CD4-positive, alpha-beta T cell (primary cell): ENCODE measurements at regions not wholly inside any gene's neighbourhood (a gene's known extent, or its start where the extent isn't known, plus 50 kb on each side); places are given as distances from the start of the nearest gene placed in this dataset.

ENCODE experiments used
- ATAC-seq: fragments of 200-7000 bp; cut with Tn5 transposase; one replicate; pipeline ENCODE4 v1.10.0; 2022; ENCODE audit warnings: mild to moderate bottlenecking; ENCODE audit not compliant: poor library complexity
- CTCF ChIA-PET: fragments of 350-600 bp; sonication (Branson Sonifier 250); formaldehyde crosslinking; loops from one replicate; lab custom pipeline; 2021; ENCODE audit warnings: antibody characterized with exemption, inconsistent platforms; lab: Charles Lee
- POLR2A ChIA-PET: fragments of 350-600 bp; sonication (Branson Sonifier 250); formaldehyde crosslinking; loops from one replicate; lab custom pipeline; 2021; ENCODE audit warnings: antibody characterized with exemption, inconsistent platforms; lab: Charles Lee
- DNase-seq, 14 experiments: peaks; one replicate each; pipeline ENCODE4 v3.0.0-alpha.2; 2013 to 2020; ENCODE audit warnings: mixed read lengths in 2 of 14
- H3K27ac ChIP-seq, 2 donors: one replicate each; pipeline versions ENCODE4 v1.5.1 to v1.7.0; 2013; ENCODE audit warnings: low read length in 2 of 2, low read depth in 1 of 2, mild to moderate bottlenecking in 1 of 2
- H3K27me3 ChIP-seq, 2 experiments: 1 replicate in 1 of 2; 2 replicates in 1 of 2; pipeline versions ENCODE4 v1.6.1 to v1.7.0; 2013; ENCODE audit warnings: low read length in 2 of 2, control low read depth in 1 of 2, mild to moderate bottlenecking in 1 of 2, moderate library complexity in 1 of 2; ENCODE audit not compliant: insufficient read depth in 2 of 2, control insufficient read depth in 1 of 2
- H3K36me3 ChIP-seq: one replicate; pipeline ENCODE4 v1.6.1; 2013; ENCODE audit warnings: low read length, control low read depth; ENCODE audit not compliant: insufficient read depth
- H3K4me1 ChIP-seq: one replicate; pipeline ENCODE4 v1.6.1; 2013; ENCODE audit warnings: low read length, control low read depth; ENCODE audit not compliant: insufficient read depth
- H3K4me3 ChIP-seq: one replicate; pipeline ENCODE4 v1.5.1; 2013; ENCODE audit warnings: mild to moderate bottlenecking, low read length, moderate library complexity
- H3K9me3 ChIP-seq, 2 experiments: 1 replicate in 1 of 2; 2 replicates in 1 of 2; pipeline versions ENCODE4 v1.6.1 to v1.7.0; 2013; ENCODE audit warnings: low read length in 2 of 2, mild to moderate bottlenecking in 2 of 2, control low read depth in 1 of 2, moderate library complexity in 1 of 2; ENCODE audit not compliant: control insufficient read depth in 1 of 2, insufficient read depth in 1 of 2
- H3K27ac Mint-ChIP-seq: one replicate; pipeline ENCODE4 v1.8.0; 2020; ENCODE audit warnings: mixed read lengths
- H3K27me3 Mint-ChIP-seq: one replicate; pipeline ENCODE4 v1.8.0; 2021; ENCODE audit warnings: mixed read lengths
- H3K36me3 Mint-ChIP-seq: one replicate; pipeline ENCODE4 v1.8.0; 2021; ENCODE audit warnings: low read depth, mixed read lengths
- H3K4me1 Mint-ChIP-seq: one replicate; pipeline ENCODE4 v1.8.0; 2021; ENCODE audit warnings: low read depth, mixed read lengths
- H3K4me3 Mint-ChIP-seq: one replicate; pipeline ENCODE4 v1.8.0; 2020; ENCODE audit warnings: mild to moderate bottlenecking, mixed read lengths
- H3K9me3 Mint-ChIP-seq: one replicate; pipeline ENCODE4 v1.8.0; 2020; ENCODE audit warnings: mixed read lengths
- intact Hi-C, 2 experiments: fragments of 100-400 bp; cut with DNase I in 1 of 2; cut with micrococcal nuclease in 1 of 2; formaldehyde crosslinking; loops; one replicate each; pipeline versions ENCODE4 v1.15.1 to v1.9.0; 2023 to 2025; cut with DNase I, micrococcal nuclease
- TF ChIP-seq, protein P1 (sequence below): fragments of 200-600 bp; IDR thresholded peaks from one replicate; pipeline ENCODE4 v1.8.0; 2022; ENCODE audit warnings: antibody characterized with exemption, mild to moderate bottlenecking

DNA sequence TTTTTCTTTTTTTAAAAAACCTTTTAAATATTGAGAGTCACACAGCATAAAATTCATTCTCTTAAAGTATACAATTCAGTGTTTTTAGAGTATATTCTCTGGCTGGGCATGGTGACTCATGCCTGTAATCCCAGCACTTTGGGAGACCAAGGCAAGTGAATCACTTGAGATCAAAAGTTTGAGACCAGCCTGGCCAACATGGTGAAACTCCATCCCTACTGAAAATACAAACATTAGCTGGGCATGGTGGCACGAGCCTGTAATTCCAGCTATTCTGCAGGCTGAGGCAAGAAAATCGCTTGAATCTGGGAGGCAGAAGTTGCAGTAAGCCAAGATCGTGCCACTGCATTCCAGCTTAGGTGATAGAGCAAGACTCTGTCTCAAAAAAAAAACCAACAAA, 68.4 kb upstream of the BCAT1 start:
- intact Hi-C loops: no loop called here
- no peak overlapping the region for H3K4me3 Mint-ChIP-seq
- no peak for DNase-seq
- H3K27me3 Mint-ChIP-seq: no peaks in the 10 kb centered on the region
- Histone ChIP-seq H3K27me3 (peaks cover 0 to 2% of the 10 kb centered on the region in 2 experiments), H3K27ac (no peak overlapping the region), H3K9me3 (peaks cover 4 to 9% of the 10 kb centered on the region in 2 experiments), H3K4me1 (no peaks in the 10 kb centered on the region), H3K36me3 (no peaks in the 10 kb centered on the region), H3K4me3 (no peak overlapping the region)
- ATAC-seq: no peak
- TF ChIP-seq, protein P1, sequence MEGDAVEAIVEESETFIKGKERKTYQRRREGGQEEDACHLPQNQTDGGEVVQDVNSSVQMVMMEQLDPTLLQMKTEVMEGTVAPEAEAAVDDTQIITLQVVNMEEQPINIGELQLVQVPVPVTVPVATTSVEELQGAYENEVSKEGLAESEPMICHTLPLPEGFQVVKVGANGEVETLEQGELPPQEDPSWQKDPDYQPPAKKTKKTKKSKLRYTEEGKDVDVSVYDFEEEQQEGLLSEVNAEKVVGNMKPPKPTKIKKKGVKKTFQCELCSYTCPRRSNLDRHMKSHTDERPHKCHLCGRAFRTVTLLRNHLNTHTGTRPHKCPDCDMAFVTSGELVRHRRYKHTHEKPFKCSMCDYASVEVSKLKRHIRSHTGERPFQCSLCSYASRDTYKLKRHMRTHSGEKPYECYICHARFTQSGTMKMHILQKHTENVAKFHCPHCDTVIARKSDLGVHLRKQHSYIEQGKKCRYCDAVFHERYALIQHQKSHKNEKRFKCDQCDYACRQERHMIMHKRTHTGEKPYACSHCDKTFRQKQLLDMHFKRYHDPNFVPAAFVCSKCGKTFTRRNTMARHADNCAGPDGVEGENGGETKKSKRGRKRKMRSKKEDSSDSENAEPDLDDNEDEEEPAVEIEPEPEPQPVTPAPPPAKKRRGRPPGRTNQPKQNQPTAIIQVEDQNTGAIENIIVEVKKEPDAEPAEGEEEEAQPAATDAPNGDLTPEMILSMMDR: no peak
- ChIA-PET CTCF (no interaction called here), POLR2A (interaction anchor here (1.0 kb wide), 1 partner anchor 35 kb away, joined by 4 read pairs; no protein-coding TSS in a partner anchor)
- H3K27ac Mint-ChIP-seq: no peak overlapping the region
- H3K4me1 Mint-ChIP-seq: no peaks in the 10 kb centered on the region
- no peaks in the 10 kb centered on the region for H3K9me3 Mint-ChIP-seq
- no peaks in the 10 kb centered on the region for H3K36me3 Mint-ChIP-seq

DNA sequence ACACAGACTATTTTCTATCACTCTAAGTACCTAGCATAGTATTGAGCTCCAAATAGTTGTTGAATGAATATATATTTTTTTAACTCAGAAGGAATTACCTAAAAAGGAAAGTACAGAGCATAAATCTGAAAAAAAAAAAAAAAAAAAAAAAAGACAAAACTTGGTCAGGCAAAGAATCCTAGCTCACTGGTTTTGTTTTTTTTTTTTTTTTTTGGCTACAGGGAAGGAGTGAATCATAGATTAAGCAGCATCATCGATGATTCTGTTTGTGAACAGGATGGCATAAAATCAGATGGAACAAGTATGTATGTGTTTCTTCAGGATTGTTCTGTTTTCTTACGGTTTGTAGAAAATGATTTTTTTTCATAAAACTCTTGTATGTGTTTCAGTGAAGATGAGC, 66.1 kb upstream of the BCAT1 start:
- POLR2A ChIA-PET: interaction anchor here (0.6 to 0.7 kb wide), 2 partner anchors 15 to 107 kb away, joined by 3 to 4 read pairs; no protein-coding TSS in a partner anchor

GRCh38 chr12:25013061-25013460, 64.2 kb upstream of the BCAT1 start:
- intact Hi-C loops: no loop called here
- no peak overlapping the region for H3K4me3 Mint-ChIP-seq
- no peak overlapping the region for H3K27ac ChIP-seq

More for the DNA sequence above, 66.1 kb upstream of the BCAT1 start:
- H3K36me3 Mint-ChIP-seq: no peaks in the 10 kb centered on the region
- H3K4me3 Mint-ChIP-seq: no peak overlapping the region
- H3K27me3 Mint-ChIP-seq: no peaks in the 10 kb centered on the region
- TF ChIP-seq, protein P1: no peak
- DNase-seq (no peak), ATAC-seq (no peak)
- H3K9me3 Mint-ChIP-seq: no peaks in the 10 kb centered on the region
- H3K27ac ChIP-seq: no peak overlapping the region
- no peaks in the 10 kb centered on the region for H3K36me3 ChIP-seq
- H3K4me1 Mint-ChIP-seq: no peaks in the 10 kb centered on the region
- H3K27ac Mint-ChIP-seq: no peak overlapping the region
- H3K4me3 ChIP-seq: no peak overlapping the region
- CTCF ChIA-PET: interaction anchor here (0.9 kb wide), 1 partner anchor 10 kb away, joined by 3 read pairs; no protein-coding TSS in a partner anchor
- no peaks in the 10 kb centered on the region for H3K4me1 ChIP-seq
- intact Hi-C loops: no loop called here
- H3K27me3 ChIP-seq: peaks cover 0 to 2% of the 10 kb centered on the region in 2 experiments
- H3K9me3 ChIP-seq: peaks cover 4 to 8% of the 10 kb centered on the region in 2 experiments

More at GRCh38 chr12:25013061-25013460, 64.2 kb upstream of the BCAT1 start:
- Mint-ChIP-seq H3K27me3 (no peaks in the 10 kb centered on the region), H3K27ac (no peak overlapping the region), H3K9me3 (no peaks in the 10 kb centered on the region), H3K4me1 (no peaks in the 10 kb centered on the region), H3K36me3 (no peaks in the 10 kb centered on the region)
- no peak for ATAC-seq
- TF ChIP-seq, protein P1: no peak
- ChIA-PET POLR2A (no interaction called here), CTCF (no interaction called here)
- no peaks in the 10 kb centered on the region for H3K9me3 ChIP-seq
- no peak overlapping the region for H3K4me3 ChIP-seq
- no peaks in the 10 kb centered on the region for H3K4me1 ChIP-seq
- H3K36me3 ChIP-seq: no peaks in the 10 kb centered on the region
- DNase-seq: no peak
- no peaks in the 10 kb centered on the region for H3K27me3 ChIP-seq
